Activated CD4-positive, alpha-beta T cell treated with anti-CD3 and anti-CD28 coated beads, Interleukin-2, Interleukin-6, amounts not matched to agents 100 ng/mL and 50 ng/mL, durations not matched to agents 16 hours and 8 hours (primary cell): ENCODE measurements at regions not wholly inside any gene's neighbourhood (a gene's known extent, or its start where the extent isn't known, plus 50 kb on each side); places are given as distances from the start of the nearest gene placed in this dataset.

Experiments
- DNase-seq: peaks from one replicate; pipeline ENCODE4 v3.0.0-alpha.2; 2020

GRCh38 chr3:127393131-127393820, 105.4 kb upstream of the PRR20G start:
- no peak for DNase-seq

GRCh38 chr3:127392156-127392490, 104.3 kb upstream of the PRR20G start:
- DNase-seq, result no peak

GRCh38 chr3:127391436-127392155, 103.8 kb upstream of the PRR20G start:
- no peak for DNase-seq

DNA sequence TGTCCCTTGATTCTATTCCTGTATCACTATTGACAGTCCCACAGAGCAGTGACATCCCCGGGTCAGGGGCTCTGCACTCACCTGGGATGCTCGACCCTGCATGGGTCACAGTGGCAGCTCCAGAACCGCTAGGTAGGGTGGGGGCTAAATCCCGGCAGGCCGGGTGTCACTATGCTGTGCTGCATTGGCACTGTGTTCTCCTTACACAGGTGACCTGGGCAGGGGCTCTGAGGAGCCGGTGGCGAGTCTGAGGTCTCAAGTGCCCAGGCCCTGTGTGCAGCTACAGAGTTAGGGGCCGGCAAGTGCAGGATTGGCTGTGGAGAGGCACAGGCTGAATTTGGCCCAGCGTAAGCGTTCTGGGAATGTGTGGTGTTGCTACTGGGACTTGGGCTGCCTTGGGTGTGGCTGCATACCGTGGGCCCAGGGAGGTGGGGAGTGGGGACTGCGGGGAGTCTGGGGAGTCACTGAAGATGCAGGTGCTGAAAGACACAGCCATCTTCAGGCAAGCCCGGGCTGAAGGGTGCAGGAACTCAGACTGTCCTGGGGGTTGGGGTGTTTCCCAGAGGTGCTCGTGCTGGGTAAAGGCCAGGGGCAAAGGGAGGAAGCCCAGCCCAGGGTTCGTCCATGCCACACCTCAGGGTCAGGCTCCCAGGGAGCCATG, 102.6 kb upstream of the PRR20G start:
- DNase-seq, result no peak

DNA sequence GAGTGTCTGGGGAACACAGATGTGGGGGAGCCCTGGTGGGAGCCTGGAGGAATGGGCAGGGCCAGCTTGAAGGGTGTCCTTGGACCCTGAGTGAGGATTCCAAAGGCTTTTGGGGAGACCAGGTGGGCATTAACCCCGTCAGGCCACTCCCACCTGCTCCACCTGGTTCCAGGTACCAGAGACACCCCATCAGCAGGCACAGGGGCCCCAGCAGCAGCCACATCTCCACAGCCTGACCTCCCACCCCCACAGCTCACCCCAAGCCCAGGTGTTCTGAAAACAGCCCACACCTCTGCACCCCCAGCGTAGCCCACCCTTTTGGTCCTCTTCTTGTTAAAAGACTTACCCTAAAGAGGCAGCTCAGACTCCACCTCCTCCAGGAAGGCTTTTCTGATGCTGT, 102.1 kb upstream of the PRR20G start:
- no peak for DNase-seq

DNA sequence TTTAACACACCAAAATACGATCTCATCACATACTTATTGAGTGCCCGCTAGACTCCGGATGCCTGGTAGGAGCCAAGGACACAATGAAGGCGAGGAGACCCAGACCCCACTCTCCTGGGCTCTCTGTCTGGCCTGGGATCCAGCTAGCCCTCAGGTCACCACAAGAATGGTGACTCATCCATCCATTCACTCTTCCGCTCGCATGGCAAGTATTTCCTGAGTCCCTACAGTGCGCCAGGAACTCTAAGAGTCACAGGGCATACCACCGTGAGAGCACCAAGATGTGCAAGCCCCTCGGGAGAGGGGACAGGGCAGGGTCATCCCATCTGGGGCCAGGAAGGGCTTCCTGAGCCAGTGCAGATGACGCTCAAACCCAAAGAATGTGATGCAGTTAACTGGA, 101.6 kb upstream of the PRR20G start:
- no peak for DNase-seq

GRCh38 chr3:127388427-127388826, 100.6 kb upstream of the PRR20G start:
- DNase-seq, result no peak

GRCh38 chr3:127387556-127388153, 99.8 kb upstream of the PRR20G start:
- DNase-seq, result no peak

DNA sequence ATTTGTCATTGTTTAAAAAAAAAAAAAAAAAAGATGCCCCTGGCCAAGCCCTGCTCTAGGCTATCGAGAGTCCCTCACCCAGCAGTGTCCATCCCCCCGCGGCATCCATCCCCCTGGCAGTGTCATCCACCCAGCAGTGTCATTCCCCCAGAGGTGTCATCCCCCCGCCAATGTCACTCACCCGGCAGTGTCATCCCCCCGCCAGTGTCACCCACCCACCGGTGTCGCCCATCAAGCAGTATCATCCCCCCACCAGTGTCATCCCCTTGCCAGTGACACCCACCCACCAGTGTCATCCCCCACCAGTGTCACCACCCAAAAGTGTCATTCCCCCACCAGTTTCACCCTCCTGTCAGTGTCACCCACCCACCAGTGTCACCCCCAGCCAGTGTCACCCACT, 99.3 kb upstream of the PRR20G start:
- DNase-seq, result no peak

- no peak for DNase-seq
These were observed 98.6 kb upstream of the PRR20G start for GRCh38 chr3:127386490-127386889.

DNA sequence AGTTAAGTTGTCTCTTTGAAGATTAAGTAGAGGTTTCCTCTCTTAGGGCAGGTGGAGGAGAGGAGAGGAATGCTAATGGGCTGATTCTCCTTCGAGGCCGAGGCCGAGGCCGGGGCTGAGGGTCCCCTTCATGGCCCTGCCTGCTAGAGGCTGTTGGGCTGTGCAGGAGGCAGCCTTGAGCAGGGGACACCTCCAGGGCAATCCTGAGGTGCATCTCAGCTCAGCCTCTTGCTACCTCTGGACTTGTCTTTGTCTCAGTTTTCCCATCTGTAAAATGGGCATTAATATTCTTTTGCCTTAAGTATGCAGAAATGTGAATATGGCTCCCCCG, 97.7 kb upstream of the PRR20G start:
- DNase-seq, result no peak

DNA sequence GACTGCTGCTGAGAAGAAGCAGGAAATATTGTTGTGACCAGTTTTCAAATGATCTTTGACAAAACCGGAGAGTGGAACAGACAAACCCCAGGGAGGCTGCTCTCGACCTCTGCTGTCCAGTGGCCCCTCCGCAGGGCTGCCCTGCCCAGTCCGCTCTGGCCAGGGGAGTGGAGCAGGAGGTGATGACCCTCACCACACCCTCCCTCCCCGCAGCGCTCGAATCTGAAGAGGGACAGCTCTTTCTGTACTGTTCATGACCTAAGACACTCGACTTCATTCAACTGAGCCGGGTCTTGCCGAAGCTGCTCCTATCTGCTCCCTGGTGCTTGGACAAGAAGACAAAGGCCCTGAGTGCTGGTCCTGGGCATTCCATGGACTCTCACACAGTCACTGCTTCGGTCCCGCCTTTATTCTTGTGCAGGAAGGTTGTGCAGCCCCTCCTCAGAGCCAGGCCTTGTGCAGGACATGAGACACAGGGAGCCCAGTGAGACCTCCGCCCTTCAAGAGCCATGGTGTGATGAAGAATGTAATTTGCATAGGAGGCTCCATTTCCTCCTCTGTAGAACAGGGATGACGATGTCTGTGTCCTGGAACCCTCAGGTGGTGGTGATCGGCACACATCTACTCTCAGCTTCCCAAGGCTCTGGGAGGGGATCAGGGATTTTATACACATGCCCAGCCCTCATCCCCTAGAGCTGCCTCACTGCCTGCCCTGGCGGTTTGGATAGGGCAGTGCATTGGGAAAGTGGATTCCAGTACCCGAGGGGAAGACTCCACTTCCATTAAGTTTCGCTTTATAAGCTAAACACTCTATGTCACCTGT, 97.1 kb upstream of the PRR20G start:
- DNase-seq, result no peak

DNA sequence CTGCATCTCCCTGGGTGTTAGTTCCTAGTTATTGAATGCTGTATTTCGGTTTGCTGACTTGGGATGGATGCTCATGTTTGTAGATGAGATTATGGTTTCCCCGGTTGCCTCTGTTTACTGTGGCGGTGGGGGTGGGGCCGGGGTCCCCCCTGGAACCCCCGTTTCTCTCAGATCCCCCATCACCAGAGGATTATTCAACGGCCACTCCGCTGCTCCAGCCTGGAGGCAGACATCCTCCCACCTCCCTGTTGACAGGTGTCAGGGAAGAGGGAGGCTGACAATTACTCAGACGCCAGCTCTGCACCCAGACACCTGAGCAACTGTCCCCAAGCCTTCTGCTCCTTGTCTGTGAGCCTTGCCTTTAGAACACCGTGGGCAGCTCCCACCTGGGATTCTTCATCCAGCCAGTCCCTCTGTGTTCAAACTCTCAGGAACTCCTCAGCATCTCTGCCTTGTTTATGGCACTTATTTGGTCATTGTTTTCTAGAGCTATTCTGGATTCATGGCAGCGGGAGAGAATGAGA, 95.9 kb upstream of the PRR20G start:
- no peak for DNase-seq

DNA sequence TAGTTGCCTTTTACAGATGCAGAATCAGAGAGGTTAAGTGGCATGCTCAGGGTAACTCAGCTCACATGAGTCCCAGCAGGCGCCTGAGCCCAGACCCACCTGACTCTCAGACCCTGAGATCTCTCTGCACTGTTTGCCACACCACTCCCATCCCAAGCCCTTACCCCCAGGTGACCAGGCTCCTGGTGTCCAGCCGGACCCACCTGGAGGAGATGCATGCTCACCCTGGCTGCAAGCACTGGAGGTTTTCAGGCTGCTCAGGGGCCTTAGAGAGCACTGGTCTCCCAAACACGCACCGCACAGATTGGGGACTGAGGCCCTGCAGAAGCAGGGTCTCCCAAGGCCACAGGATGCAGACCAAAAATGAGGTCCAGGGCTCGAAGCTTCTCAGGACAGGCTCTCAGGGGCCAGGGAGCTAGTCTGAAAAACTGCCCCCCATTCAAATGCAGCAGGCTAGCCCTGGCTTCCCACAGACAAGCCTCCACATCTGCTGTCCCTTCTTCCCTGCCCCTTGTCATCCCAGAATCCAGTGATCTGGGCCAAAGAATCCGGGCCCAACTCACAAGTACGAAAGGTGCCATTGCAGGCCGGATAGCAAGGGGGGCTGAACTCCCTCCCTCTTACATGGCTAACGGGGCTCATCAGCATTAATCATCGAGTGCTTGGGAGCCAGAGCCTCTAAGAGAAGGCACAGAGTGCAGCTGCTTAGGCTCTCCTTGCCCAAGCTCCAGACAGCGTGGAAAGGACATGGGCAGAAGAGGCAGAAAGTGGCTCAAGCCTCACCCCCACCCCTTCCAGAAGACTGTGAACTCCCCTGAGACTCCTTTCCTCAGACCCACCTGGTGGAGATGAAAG, 90.2 kb upstream of the PRR20G start:
- DNase-seq, result no peak

GRCh38 chr3:127375151-127375930, 87.5 kb upstream of the PRR20G start:
- no peak for DNase-seq

DNA sequence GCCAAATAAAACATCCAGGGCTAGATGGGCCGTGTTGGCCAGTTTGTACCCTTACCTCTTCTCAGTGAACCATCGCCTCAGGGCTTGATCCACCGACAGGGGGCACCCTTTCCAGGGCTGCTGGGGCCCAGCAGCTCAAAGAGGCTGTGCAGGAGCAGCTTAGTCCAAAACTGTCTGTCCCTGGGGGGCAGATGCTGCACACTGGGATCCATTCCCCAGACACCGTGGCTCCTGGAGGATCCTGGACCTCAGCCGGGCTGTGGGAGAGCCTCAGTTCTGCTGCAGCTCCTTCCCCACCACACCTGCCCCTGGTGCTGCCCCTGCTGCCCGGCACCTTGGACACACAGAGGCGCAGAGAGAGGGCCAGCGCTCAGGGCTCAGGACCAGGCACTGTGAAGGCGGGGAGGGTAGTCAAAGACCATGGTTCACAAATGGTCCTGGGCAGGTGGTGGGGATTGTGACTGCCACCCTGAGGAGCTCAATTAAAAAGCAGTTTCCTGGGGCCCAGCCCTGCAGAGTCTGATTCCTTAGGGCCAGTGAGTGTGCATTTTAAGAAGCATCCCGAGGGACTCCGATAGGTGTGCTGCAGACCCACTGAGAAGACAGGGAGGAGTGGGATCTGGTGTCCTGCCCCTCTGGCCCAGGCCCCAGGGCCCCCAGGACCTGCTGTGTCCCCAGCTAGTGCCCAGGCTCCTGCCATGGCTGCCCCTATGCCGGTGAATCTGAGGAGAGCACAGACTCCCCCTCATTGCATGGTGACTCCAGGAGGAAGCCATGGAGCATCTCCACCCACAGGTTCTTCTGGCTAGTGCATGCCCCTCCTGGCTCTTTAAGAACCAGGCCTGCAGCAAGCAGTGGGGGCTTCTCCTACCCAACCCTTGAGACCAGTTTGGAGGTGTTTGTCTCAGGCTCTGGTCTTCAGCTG, 86.5 kb upstream of the PRR20G start:
- peak; percentile 52 for DNase-seq

DNA sequence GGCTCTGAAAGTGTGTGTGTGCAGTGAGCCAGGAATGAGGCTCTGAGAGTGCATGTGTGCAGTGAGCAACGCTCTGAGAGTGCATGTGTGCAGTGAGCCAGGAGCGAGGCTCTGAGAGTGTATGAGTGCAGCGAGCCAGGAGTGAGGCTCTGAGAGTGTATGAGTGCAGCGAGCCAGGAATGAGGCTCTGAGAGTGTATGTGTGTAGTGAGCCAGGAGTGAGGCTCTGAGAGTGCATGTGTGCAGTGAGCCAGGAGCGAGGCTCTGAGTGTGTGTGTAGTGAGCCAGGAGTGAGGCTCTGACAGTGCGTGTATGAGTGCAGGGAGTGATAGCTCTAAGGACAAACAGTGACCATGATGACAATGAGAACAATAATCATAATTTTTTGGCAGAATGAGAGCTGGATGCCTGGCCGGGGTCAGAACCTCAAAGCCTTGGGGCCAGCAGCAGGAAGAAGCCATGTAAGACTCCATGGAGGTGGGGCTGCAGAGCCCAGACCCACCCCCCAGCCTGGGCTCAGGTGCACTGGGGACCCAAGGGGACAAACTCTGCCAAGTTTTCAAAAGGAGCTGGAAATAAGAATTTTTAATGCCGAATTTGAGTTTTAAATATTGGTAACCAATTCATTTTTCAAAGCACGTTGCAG, 85.7 kb upstream of the PRR20G start:
- DNase-seq, result no peak

DNA sequence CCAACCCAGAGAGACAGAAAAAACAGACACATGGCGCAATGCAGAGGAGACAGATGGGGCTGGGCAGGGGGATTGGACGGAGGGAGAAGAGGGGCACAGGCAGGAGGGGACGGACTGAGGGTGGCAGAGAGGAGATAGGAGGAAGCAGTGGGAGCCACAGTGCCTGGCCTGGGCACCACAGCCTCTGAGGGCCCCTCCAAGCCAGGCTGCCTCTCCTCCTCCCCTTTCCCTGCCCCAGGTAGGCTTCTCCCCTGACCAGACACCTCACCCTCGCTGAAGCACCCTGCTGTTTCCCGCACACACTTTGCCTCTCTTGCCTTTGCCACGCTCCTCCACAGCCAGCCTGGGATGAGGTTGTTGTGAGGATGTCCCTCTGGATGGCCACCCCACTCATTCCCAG, 84.0 kb upstream of the PRR20G start:
- DNase-seq, result no peak

DNA sequence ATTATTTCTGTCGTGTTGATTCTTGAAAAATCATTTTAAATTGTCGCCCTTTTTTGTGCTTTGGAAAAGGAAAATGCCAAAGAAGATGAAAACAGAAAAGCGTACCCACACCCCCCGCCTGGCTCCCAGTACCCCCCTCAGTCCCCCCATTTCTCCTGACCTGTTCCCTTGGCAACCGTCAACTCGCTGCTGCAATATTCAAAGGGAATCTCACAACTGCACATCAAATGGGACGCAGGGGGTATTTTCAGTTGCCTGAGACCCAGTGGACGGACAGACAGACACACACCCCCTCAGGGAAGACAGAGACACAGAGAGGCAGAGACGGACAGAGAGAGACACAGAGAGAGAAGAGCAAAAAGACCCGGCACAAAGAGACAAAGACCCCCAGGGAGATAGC, 83.5 kb upstream of the PRR20G start:
- no peak for DNase-seq
